ENCODE measurements at regions not wholly inside any gene's neighbourhood (a gene's known extent, or its start where the extent isn't known, plus 50 kb on each side); places are given as distances from the start of the nearest gene placed in this dataset.

GRCh38 chr5:159644053-159644452, 272.2 kb upstream of the ADRA1B start:
- TF ChIP-seq GABPA (IDR thresholded peaks at IDR 0.05; ENCODE audit: low read depth) (no peak), SPI1 (IDR thresholded peaks at IDR 0.05; ENCODE audit: borderline replicate concordance, low read depth) (no peak), REST (IDR thresholded peaks at IDR 0.05; ENCODE audit: insufficient replicate concordance, low read depth) (no peak), POLR2AphosphoS5 (IDR thresholded peaks at IDR 0.05; ENCODE audit: low read depth) (no peak), CTCF (IDR thresholded peaks at IDR 0.05; ENCODE audit: insufficient read depth, low read length) (no peak)
- Histone ChIP-seq H3K27ac (replicated peaks) (no peak overlapping the region), H3K4me3 (replicated peaks; ENCODE audit: insufficient read depth, low read length) (no peak overlapping the region), H3K27me3 (ENCODE audit: insufficient read depth, poor library complexity, severe bottlenecking) (no peaks in the 10 kb centered on the region)
- DNase-seq (ENCODE audit: low read depth in 1 of 2, low spot score in 1 of 2): no peak

GRCh38 chr5:159645179-159645846, 271.0 kb upstream of the ADRA1B start:
- H3K27ac ChIP-seq (replicated peaks): no peak overlapping the region
- no peak for DNase-seq (ENCODE audit: low read depth in 1 of 2, low spot score in 1 of 2)
- no peaks in the 10 kb centered on the region for H3K27me3 ChIP-seq (ENCODE audit: insufficient read depth, poor library complexity, severe bottlenecking)
- no peak overlapping the region for H3K4me3 ChIP-seq (replicated peaks; ENCODE audit: insufficient read depth, low read length)
- no peak for TF ChIP-seq GABPA (IDR thresholded peaks at IDR 0.05; ENCODE audit: low read depth)
- no peak for TF ChIP-seq REST (IDR thresholded peaks at IDR 0.05; ENCODE audit: insufficient replicate concordance, low read depth)
- TF ChIP-seq POLR2AphosphoS5 (IDR thresholded peaks at IDR 0.05; ENCODE audit: low read depth): no peak
- no peak for TF ChIP-seq CTCF (IDR thresholded peaks at IDR 0.05; ENCODE audit: insufficient read depth, low read length)
- TF ChIP-seq SPI1 (IDR thresholded peaks at IDR 0.05; ENCODE audit: borderline replicate concordance, low read depth): no peak

GRCh38 chr5:159650803-159651202, 265.5 kb upstream of the ADRA1B start:
- H3K27me3 ChIP-seq (ENCODE audit: insufficient read depth, poor library complexity, severe bottlenecking): no peaks in the 10 kb centered on the region
- no peak overlapping the region for H3K27ac ChIP-seq (replicated peaks)
- no peak overlapping the region for H3K4me3 ChIP-seq (replicated peaks; ENCODE audit: insufficient read depth, low read length)
- TF ChIP-seq GABPA (IDR thresholded peaks at IDR 0.05; ENCODE audit: low read depth): no peak
- TF ChIP-seq REST (IDR thresholded peaks at IDR 0.05; ENCODE audit: insufficient replicate concordance, low read depth): no peak
- no peak for TF ChIP-seq POLR2AphosphoS5 (IDR thresholded peaks at IDR 0.05; ENCODE audit: low read depth)
- no peak for TF ChIP-seq CTCF (IDR thresholded peaks at IDR 0.05; ENCODE audit: insufficient read depth, low read length)
- no peak for TF ChIP-seq SPI1 (IDR thresholded peaks at IDR 0.05; ENCODE audit: borderline replicate concordance, low read depth)
- no peak for DNase-seq (ENCODE audit: low read depth in 1 of 2, low spot score in 1 of 2)
